ENCODE measurements at regions not wholly inside any gene's neighbourhood (a gene's known extent, or its start where the extent isn't known, plus 50 kb on each side); places are given as distances from the start of the nearest gene placed in this dataset.

GRCh38 chr1:232684371-232685105 is 54.6 kb upstream of the SIPA1L2 start:
- WGBS, 2 experiments (ENCODE audit: extremely low coverage in 1 of 2, insufficient coverage in 1 of 2, insufficient read length in 1 of 2, insufficient replicate concordance in 2 of 2, low coverage in 1 of 2, low lambda C conversion rate in 2 of 2, missing lambda C conversion rate in 1 of 2) = 84% methylated on average over 3 of the region's 3 CpGs; no CpG with 5 or more reads in 1 of the 2 experiments
- H4K91ac ChIP-seq (replicated peaks; ENCODE audit: insufficient read length, low read length) = no peak overlapping the region
- H2BK20ac ChIP-seq (ENCODE audit: low read length) = no peak overlapping the region
- no peaks in the 10 kb centered on the region for H3K4me1 ChIP-seq (replicated peaks in 1 of 4; ENCODE audit: control insufficient read depth in 3 of 4, insufficient read depth in 4 of 4, low read length in 3 of 4)
- no peak overlapping the region for H3K27ac ChIP-seq (ENCODE audit: low read depth, low read length)
- H3K9ac ChIP-seq (replicated peaks in 1 of 4; ENCODE audit: extremely low read depth in 1 of 4, low read depth in 3 of 4, low read length in 3 of 4) = no peak overlapping the region
- H3K27me3 ChIP-seq (replicated peaks in 1 of 4; ENCODE audit: control insufficient read depth in 3 of 4, extremely low read depth in 1 of 4, insufficient read depth in 3 of 4, low read length in 3 of 4) = no peaks in the 10 kb centered on the region; a peak in 2 of 7 replicates
- H2AFZ ChIP-seq (ENCODE audit: low read length) = no peak overlapping the region
- DNase-seq (ENCODE audit: low read depth in 1 of 2, low spot score in 2 of 2) (no peak), FAIRE-seq (no peak)
- H3K36me3 ChIP-seq (ENCODE audit: control insufficient read depth in 2 of 4, insufficient read depth in 4 of 4, low read length in 3 of 4) = no peaks in the 10 kb centered on the region
- ChIA-PET CTCF (ENCODE audit: partially characterized antibody) (interaction anchor here (0.8 to 2.5 kb wide), 4 partner anchors 10 to 267 kb away, joined by 3 to 13 read pairs (median 5); no protein-coding TSS in a partner anchor), POLR2A (ENCODE audit: partially characterized antibody) (no interaction called here)
- H2BK15ac ChIP-seq (ENCODE audit: low read length) = no peak overlapping the region
- no peak overlapping the region for H3K23ac ChIP-seq (ENCODE audit: insufficient read length)
- no peak overlapping the region for H2BK5ac ChIP-seq (ENCODE audit: low read depth, low read length)
- no peak overlapping the region for H3K18ac ChIP-seq (ENCODE audit: extremely low read depth, low read length)
- no peak overlapping the region for H3K56ac ChIP-seq (replicated peaks; ENCODE audit: insufficient read length, low read depth, low read length)
- no peaks in the 10 kb centered on the region for H3K79me2 ChIP-seq (ENCODE audit: control insufficient read depth in 1 of 2, insufficient read depth in 2 of 2, low read length in 2 of 2)
- no peak overlapping the region for H2BK120ac ChIP-seq (replicated peaks; ENCODE audit: low read depth, low read length)
- no peak overlapping the region for H3K14ac ChIP-seq (ENCODE audit: insufficient read length)
- no peaks in the 10 kb centered on the region for H3K9me3 ChIP-seq (ENCODE audit: insufficient read depth in 2 of 2, low read depth in 1 of 2, low read length in 1 of 2)
- no peak overlapping the region for H2BK12ac ChIP-seq (ENCODE audit: low read depth, low read length)
- H4K20me1 ChIP-seq (replicated peaks in 1 of 2; ENCODE audit: control insufficient read depth in 1 of 2, insufficient read depth in 2 of 2, low read length in 2 of 2) = no peaks in the 10 kb centered on the region
- no peak overlapping the region for H4K5ac ChIP-seq (ENCODE audit: insufficient read length, low read depth, low read length)
- no peak for TF ChIP-seq EP300 (IDR thresholded peaks at IDR 0.05; ENCODE audit: borderline replicate concordance in 1 of 2, low read depth in 2 of 2, low read length in 2 of 2)
- no peak for TF ChIP-seq YY1 (IDR thresholded peaks at IDR 0.05; ENCODE audit: low read depth, low read length)
- no peak for TF ChIP-seq POLR2A (IDR thresholded peaks at IDR 0.05; ENCODE audit: control extremely low read depth in 1 of 2, low read depth in 2 of 2, low read length in 2 of 2)
- no peak for TF ChIP-seq CBX8 (IDR thresholded peaks at IDR 0.05; ENCODE audit: borderline replicate concordance, low read depth, low read length)
- TF ChIP-seq SIN3A (conservative IDR thresholded peaks at IDR 0.05 in 1 of 2, IDR thresholded peaks at IDR 0.05 in 1 of 2; ENCODE audit: low read depth in 1 of 2, low read length in 2 of 2) = no peak
- TF ChIP-seq HDAC6 (IDR thresholded peaks at IDR 0.05; ENCODE audit: low read depth, low read length) = no peak
- TF ChIP-seq RNF2 (IDR thresholded peaks at IDR 0.05; ENCODE audit: borderline replicate concordance, low read depth, low read length, missing control alignments, poor library complexity, severe bottlenecking) = no peak
- no peak for TF ChIP-seq TBP (IDR thresholded peaks at IDR 0.05; ENCODE audit: low read depth, low read length)
- H3K4ac ChIP-seq (replicated peaks; ENCODE audit: insufficient read length, low read depth, low read length) = no peak overlapping the region
- no peaks in the 10 kb centered on the region for H3K79me1 ChIP-seq (ENCODE audit: low read depth, low read length)
- H3K4me2 ChIP-seq (ENCODE audit: insufficient read depth in 1 of 2, low read depth in 2 of 2, low read length in 2 of 2) = no peak overlapping the region
- H2AK5ac ChIP-seq (ENCODE audit: low read depth, low read length) = no peak overlapping the region
- H3K23me2 ChIP-seq (ENCODE audit: low read depth, low read length) = no peaks in the 10 kb centered on the region
- H3K4me3 ChIP-seq (ENCODE audit: extremely low read depth in 1 of 4, insufficient read depth in 2 of 4, low read depth in 3 of 4, low read length in 4 of 4) = no peak overlapping the region
- no peak overlapping the region for H4K8ac ChIP-seq (ENCODE audit: extremely low read depth, insufficient read depth, low read length)

Data from H1 (cell line).